ENCODE measurements at regions not wholly inside any gene's neighbourhood (a gene's known extent, or its start where the extent isn't known, plus 50 kb on each side); places are given as distances from the start of the nearest gene placed in this dataset.
"Not testable (repeated sequence)": the region's sequence is repeated elsewhere in the genome, so short reads cannot be mapped to it uniquely, and the experiment has no call there.

GRCh38 chr4:188663369-188663768 is 524.1 kb downstream of the TRIML1 start (continued):
- TF ChIP-seq ZNF426 (tag by site-specific recombination; IDR thresholded peaks at IDR 0.05) (no peak), ZNF23 (tag by site-specific recombination; IDR thresholded peaks at IDR 0.05; ENCODE audit: borderline replicate concordance) (no peak), ZNF112 (tag by site-specific recombination; IDR thresholded peaks at IDR 0.05) (no peak), ZNF221 (tag by site-specific recombination; IDR thresholded peaks at IDR 0.05; ENCODE audit: borderline replicate concordance) (no peak), ZFP69B (tag by site-specific recombination; IDR thresholded peaks at IDR 0.05) (no peak), ZNF121 (tag by site-specific recombination; IDR thresholded peaks at IDR 0.05) (no peak), KLF8 (tag by site-specific recombination; IDR thresholded peaks at IDR 0.05) (no peak), ZNF549 (tag by site-specific recombination; IDR thresholded peaks at IDR 0.05) (no peak), ZNF777 (tag by site-specific recombination; IDR thresholded peaks at IDR 0.05; ENCODE audit: borderline replicate concordance) (no peak), ZNF555 (tag by site-specific recombination; conservative IDR thresholded peaks at IDR 0.05) (no peak)

GRCh38 chr4:188665491-188666457 is 526.5 kb downstream of the TRIML1 start:
- Histone ChIP-seq H3K36me3 (ENCODE audit: control insufficient read depth in 2 of 2, insufficient read depth in 1 of 2, low read length in 2 of 2) (no peaks in the 10 kb centered on the region), H3K9me3 (ENCODE audit: control insufficient read depth, insufficient read depth, low read depth, low read length) (no peaks in the 10 kb centered on the region), H3K27ac (ENCODE audit: extremely low read depth, low read depth, low read length) (no peak overlapping the region), H3K4me3 (ENCODE audit: low read depth, low read length) (no peak overlapping the region), H3K4me1 (ENCODE audit: control insufficient read depth, insufficient read depth, low read length) (no peaks in the 10 kb centered on the region)
- CTCF ChIA-PET: no interaction called here
- TF ChIP-seq GLI4 (tag by site-specific recombination; IDR thresholded peaks at IDR 0.05): no peak
- no peak for TF ChIP-seq TCF7L2 (IDR thresholded peaks at IDR 0.05; ENCODE audit: borderline replicate concordance, low read depth, low read length)
- POLR2A ChIA-PET: no interaction called here

- POLR2A ChIA-PET; H3K36me3 ChIP-seq (ENCODE audit: control insufficient read depth in 2 of 2, insufficient read depth in 1 of 2, low read length in 2 of 2); CTCF ChIA-PET; H3K4me3 ChIP-seq (ENCODE audit: low read depth, low read length); H3K4me1 ChIP-seq (ENCODE audit: control insufficient read depth, insufficient read depth, low read length); H3K9me3 ChIP-seq (ENCODE audit: control insufficient read depth, insufficient read depth, low read depth, low read length); H3K27ac ChIP-seq (ENCODE audit: extremely low read depth, low read depth, low read length): not testable (repeated sequence)
- TF ChIP-seq ZNF623 (tag by site-specific recombination; IDR thresholded peaks at IDR 0.05) (0 out of 2 replicates have a peak, but pooled peaks have one; percentile 12), ZNF202 (tag by site-specific recombination; IDR thresholded peaks at IDR 0.05; ENCODE audit: borderline replicate concordance) (0 out of 2 replicates have a peak, but pooled peaks have one; percentile 44), ZNF426 (tag by site-specific recombination; IDR thresholded peaks at IDR 0.05) (peak; percentile 42), ZNF555 (tag by site-specific recombination; conservative IDR thresholded peaks at IDR 0.05) (peak; percentile 30), ZNF394 (tag by site-specific recombination; IDR thresholded peaks at IDR 0.05; ENCODE audit: borderline replicate concordance) (peak; percentile 21; the same call in 1 of the 2 replicates)
- TF ChIP-seq, protein P1, sequence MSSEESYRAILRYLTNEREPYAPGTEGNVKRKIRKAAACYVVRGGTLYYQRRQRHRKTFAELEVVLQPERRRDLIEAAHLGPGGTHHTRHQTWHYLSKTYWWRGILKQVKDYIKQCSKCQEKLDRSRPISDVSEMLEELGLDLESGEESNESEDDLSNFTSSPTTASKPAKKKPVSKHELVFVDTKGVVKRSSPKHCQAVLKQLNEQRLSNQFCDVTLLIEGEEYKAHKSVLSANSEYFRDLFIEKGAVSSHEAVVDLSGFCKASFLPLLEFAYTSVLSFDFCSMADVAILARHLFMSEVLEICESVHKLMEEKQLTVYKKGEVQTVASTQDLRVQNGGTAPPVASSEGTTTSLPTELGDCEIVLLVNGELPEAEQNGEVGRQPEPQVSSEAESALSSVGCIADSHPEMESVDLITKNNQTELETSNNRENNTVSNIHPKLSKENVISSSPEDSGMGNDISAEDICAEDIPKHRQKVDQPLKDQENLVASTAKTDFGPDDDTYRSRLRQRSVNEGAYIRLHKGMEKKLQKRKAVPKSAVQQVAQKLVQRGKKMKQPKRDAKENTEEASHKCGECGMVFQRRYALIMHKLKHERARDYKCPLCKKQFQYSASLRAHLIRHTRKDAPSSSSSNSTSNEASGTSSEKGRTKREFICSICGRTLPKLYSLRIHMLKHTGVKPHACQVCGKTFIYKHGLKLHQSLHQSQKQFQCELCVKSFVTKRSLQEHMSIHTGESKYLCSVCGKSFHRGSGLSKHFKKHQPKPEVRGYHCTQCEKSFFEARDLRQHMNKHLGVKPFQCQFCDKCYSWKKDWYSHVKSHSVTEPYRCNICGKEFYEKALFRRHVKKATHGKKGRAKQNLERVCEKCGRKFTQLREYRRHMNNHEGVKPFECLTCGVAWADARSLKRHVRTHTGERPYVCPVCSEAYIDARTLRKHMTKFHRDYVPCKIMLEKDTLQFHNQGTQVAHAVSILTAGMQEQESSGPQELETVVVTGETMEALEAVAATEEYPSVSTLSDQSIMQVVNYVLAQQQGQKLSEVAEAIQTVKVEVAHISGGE (tag by site-specific recombination; conservative IDR thresholded peaks at IDR 0.05; ENCODE audit: low read depth): peak; percentile 51; the same call in 1 of the 2 replicates
Observed at GRCh38 chr4:188678691-188679090, 539.5 kb downstream of the TRIML1 start.
